A549 (cell line): ENCODE measurements at regions not wholly inside any gene's neighbourhood (a gene's known extent, or its start where the extent isn't known, plus 50 kb on each side); places are given as distances from the start of the nearest gene placed in this dataset.

Experiments
- ATAC-seq, 2 experiments: fragments of 200-7000 bp in 1 of 2; fragments of >200 bp in 1 of 2; cut with Nextera tagmentation in 1 of 2; cut with Tn5 transposase in 1 of 2; 3 replicates each; pipeline versions ENCODE4 v1.8.0 to v1.9.1; 2018 to 2020; ENCODE audit warnings: mild to moderate bottlenecking in 1 of 2, moderate library complexity in 1 of 2
- CTCF ChIA-PET: fragments of 300-600 bp; sonication (Branson Sonifier 250); formaldehyde crosslinking; extraction: SDS; loops from one replicate; lab custom pipeline; 2021; ENCODE audit warnings: antibody characterized with exemption, inconsistent platforms; lab: Yijun Ruan, JAX
- POLR2A ChIA-PET: fragments of 350-600 bp; formaldehyde crosslinking; extraction: SDS; loops from one replicate; lab custom pipeline; 2021; ENCODE audit warnings: antibody characterized with exemption, inconsistent platforms; lab: Yijun Ruan, JAX
- DNase-seq, 2 experiments: peaks; one replicate each; pipeline versions ENCODE4 v3.0.0 to v3.0.0-alpha.2; 2011 to 2016; ENCODE audit warnings: low read depth in 1 of 2, low spot score in 1 of 2
- FAIRE-seq: peaks from 2 replicates; lab custom pipeline; 2011; peaks lifted over from hg19 to GRCh38; lab: Jason Lieb, UNC
- H3K27ac ChIP-seq, 2 experiments: fragments of >200 bp; sonication (Bioruptor Twin); formaldehyde crosslinking; 3 replicates each; pipeline ENCODE4 v1.5.1; 2016 to 2017
- H3K4me1 ChIP-seq: fragments of >200 bp; sonication (Bioruptor Twin); formaldehyde crosslinking; 3 replicates; pipeline ENCODE4 v1.6.1; 2016
- H3K4me2 ChIP-seq: fragments of >200 bp; sonication (Bioruptor Twin); formaldehyde crosslinking; 3 replicates; pipeline ENCODE4 v1.6.1; 2016
- H3K4me3 ChIP-seq: fragments of >200 bp; sonication (Bioruptor Twin); formaldehyde crosslinking; 3 replicates; pipeline ENCODE4 v1.5.1; 2016
- H3K9me3 ChIP-seq: fragments of >200 bp; sonication (Bioruptor Twin); formaldehyde crosslinking; 3 replicates; pipeline ENCODE4 v1.6.1; 2016
- BHLHE40 ChIP-seq: IDR thresholded peaks from 2 replicates; pipeline ENCODE4 v1.6.1; 2012; ENCODE audit warnings: low read depth, low read length, inconsistent platforms
- CBX8 ChIP-seq: fragments of 200-600 bp; sonication (generic); IDR thresholded peaks from 2 replicates; pipeline ENCODE4 v1.6.1; 2016
- CEBPB ChIP-seq, 2 experiments: fragments of >200 bp in 1 of 2; sonication (Bioruptor Twin) in 1 of 2; formaldehyde crosslinking in 1 of 2; IDR thresholded peaks; 2 replicates each; pipeline ENCODE4 v1.6.1; 2012 to 2016
- CHD2 ChIP-seq: fragments of 150-350 bp; IDR thresholded peaks from 2 replicates; pipeline ENCODE4 v1.6.1; 2014; ENCODE audit warnings: low read length; ENCODE audit not compliant: partially characterized antibody
- CTCF ChIP-seq: fragments of >200 bp; sonication (Bioruptor Twin); formaldehyde crosslinking; IDR thresholded peaks from 3 replicates; pipeline ENCODE4 v1.5.1; 2016
- EHF ChIP-seq: fragments of 250-450 bp; sonication (Bioruptor Pico); IDR thresholded peaks from 2 replicates; pipeline ENCODE4 v1.5.0; 2020; ENCODE audit warnings: mild to moderate bottlenecking
- ESRRA ChIP-seq: fragments of 150-350 bp; IDR thresholded peaks from 2 replicates; pipeline ENCODE4 v1.6.1; 2014; ENCODE audit warnings: mild to moderate bottlenecking, low read length, borderline replicate concordance
- FOSB ChIP-seq: fragments of 250-450 bp; sonication (Bioruptor Pico); IDR thresholded peaks from 2 replicates; pipeline ENCODE4 v1.5.0; 2020; ENCODE audit warnings: mild to moderate bottlenecking, moderate library complexity
- HDAC2 ChIP-seq: fragments of 200-600 bp; sonication (generic); IDR thresholded peaks from 2 replicates; pipeline ENCODE4 v1.6.1; 2016
- HES2 ChIP-seq: fragments of >200 bp; sonication (Bioruptor Twin); formaldehyde crosslinking; IDR thresholded peaks from 2 replicates; pipeline ENCODE4 v1.6.1; 2016
- HEYL ChIP-seq: fragments of 250-450 bp; sonication (Bioruptor Pico); IDR thresholded peaks from 2 replicates; pipeline ENCODE4 v1.8.0; 2021; ENCODE audit warnings: mild to moderate bottlenecking, moderate library complexity
- HOXA7 ChIP-seq: fragments of 250-450 bp; sonication (Bioruptor Pico); IDR thresholded peaks from 2 replicates; pipeline ENCODE4 v1.5.0; 2020; ENCODE audit warnings: mild to moderate bottlenecking, moderate library complexity
- HOXB13 ChIP-seq: fragments of 250-450 bp; sonication (Bioruptor Pico); IDR thresholded peaks from 2 replicates; pipeline ENCODE4 v1.5.0; 2020; ENCODE audit warnings: low read depth, mild to moderate bottlenecking, moderate library complexity
- HOXB5 ChIP-seq: fragments of 250-450 bp; sonication (Bioruptor Pico); IDR thresholded peaks from 2 replicates; pipeline ENCODE4 v1.5.0; 2020; ENCODE audit warnings: mild to moderate bottlenecking, moderate library complexity
- JUN ChIP-seq, 2 experiments: fragments of >200 bp; sonication (Bioruptor Twin); formaldehyde crosslinking; IDR thresholded peaks; 2 replicates in 1 of 2; 3 replicates in 1 of 2; pipeline ENCODE4 v1.6.1; 2016 to 2017
- KDM1A ChIP-seq: fragments of 200-600 bp; sonication (generic); IDR thresholded peaks from 2 replicates; pipeline ENCODE4 v1.6.1; 2016; ENCODE audit warnings: low read depth, mild to moderate bottlenecking
- MAX ChIP-seq: IDR thresholded peaks from 2 replicates; pipeline ENCODE4 v1.6.1; 2012
- MAZ ChIP-seq: fragments of 150-350 bp; IDR thresholded peaks from 2 replicates; pipeline ENCODE4 v1.6.1; 2014; ENCODE audit warnings: antibody characterized with exemption, low read depth, low read length, borderline replicate concordance
- MYC ChIP-seq: IDR thresholded peaks from 2 replicates; pipeline ENCODE4 v1.6.1; 2012; ENCODE audit warnings: mild to moderate bottlenecking, inconsistent platforms, low read length, improper control_type of control experiment, borderline replicate concordance
- NFE2L2 ChIP-seq: fragments of 150-350 bp; conservative IDR thresholded peaks from 2 replicates; pipeline ENCODE4 v1.6.1; 2014; ENCODE audit warnings: low read length
- POLR2A ChIP-seq: IDR thresholded peaks from 2 replicates; pipeline ENCODE4 v1.6.1; 2012; ENCODE audit warnings: mild to moderate bottlenecking, low read length
- RARB ChIP-seq: fragments of 250-450 bp; sonication (Bioruptor Pico); IDR thresholded peaks from 2 replicates; pipeline ENCODE4 v1.8.0; 2021; ENCODE audit warnings: mild to moderate bottlenecking, moderate library complexity
- RCOR1 ChIP-seq: fragments of 150-350 bp; IDR thresholded peaks from 2 replicates; pipeline ENCODE4 v1.6.1; 2014; ENCODE audit warnings: antibody characterized with exemption, low read length, low read depth
- SMC3 ChIP-seq: fragments of >200 bp; sonication (Bioruptor Twin); formaldehyde crosslinking; IDR thresholded peaks from 3 replicates; pipeline ENCODE4 v1.6.1; 2018; ENCODE audit warnings: inconsistent platforms
- ZC3H11A ChIP-seq: fragments of 450-650 bp; IDR thresholded peaks from 2 replicates; pipeline ENCODE4 v1.6.1; 2014; ENCODE audit warnings: antibody characterized with exemption, mild to moderate bottlenecking
- ZSCAN20 ChIP-seq: fragments of 250-450 bp; sonication (Bioruptor Pico); IDR thresholded peaks from 2 replicates; pipeline ENCODE4 v1.8.0; 2022; ENCODE audit warnings: mild to moderate bottlenecking, moderate library complexity
- WGBS: methylation state at CpG from one replicate; pipeline ENCODE4 v1.1.6; 2017; ENCODE audit errors: missing lambda C conversion rate; 5-methylcytosine and 5-hydroxymethylcytosine counted together
- TF ChIP-seq, protein P1 (sequence below): fragments of 450-650 bp; IDR thresholded peaks from 2 replicates; pipeline ENCODE4 v1.6.1; 2014; ENCODE audit warnings: antibody characterized with exemption
- TF ChIP-seq, protein P2 (sequence below): fragments of >200 bp; sonication (Bioruptor Twin); formaldehyde crosslinking; IDR thresholded peaks from 3 replicates; pipeline ENCODE4 v1.6.1; 2016
- TF ChIP-seq, protein P3 (sequence below): fragments of 200-600 bp; sonication (generic); IDR thresholded peaks from 2 replicates; pipeline ENCODE4 v1.6.1; 2016; ENCODE audit warnings: antibody characterized with exemption, mild to moderate bottlenecking, moderate library complexity

DNA sequence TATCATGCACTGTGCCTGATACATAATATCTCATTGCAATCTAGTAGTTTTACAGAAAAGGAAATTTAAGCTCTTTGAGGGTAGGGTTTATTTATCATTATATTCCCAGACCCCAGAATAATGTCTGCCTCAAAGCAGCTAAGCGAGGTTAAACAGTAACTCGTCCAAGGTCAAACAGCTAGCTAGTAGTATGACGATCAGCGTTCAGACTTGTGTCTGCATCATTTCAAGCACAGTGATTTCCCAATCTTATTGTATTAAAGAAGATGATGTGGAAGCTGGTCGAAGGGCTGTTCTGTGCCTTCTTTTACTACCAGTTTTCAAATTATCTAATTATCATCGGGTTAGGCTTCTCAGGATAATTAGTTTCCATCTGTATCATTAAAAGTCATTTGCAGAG, 55.1 kb upstream of the NFIB start:
- DNase-seq (no peak), FAIRE-seq (no peak), ATAC-seq (no peak)
- H3K9me3 ChIP-seq = no peaks in the 10 kb centered on the region
- POLR2A ChIA-PET = interaction anchor here (0.5 kb wide), 1 partner anchor 15 kb away, joined by 4 read pairs; no protein-coding TSS in a partner anchor
- no peak for TF ChIP-seq SMC3
- TF ChIP-seq ZC3H11A = no peak
- no peak for TF ChIP-seq MYC
- TF ChIP-seq, protein P1, sequence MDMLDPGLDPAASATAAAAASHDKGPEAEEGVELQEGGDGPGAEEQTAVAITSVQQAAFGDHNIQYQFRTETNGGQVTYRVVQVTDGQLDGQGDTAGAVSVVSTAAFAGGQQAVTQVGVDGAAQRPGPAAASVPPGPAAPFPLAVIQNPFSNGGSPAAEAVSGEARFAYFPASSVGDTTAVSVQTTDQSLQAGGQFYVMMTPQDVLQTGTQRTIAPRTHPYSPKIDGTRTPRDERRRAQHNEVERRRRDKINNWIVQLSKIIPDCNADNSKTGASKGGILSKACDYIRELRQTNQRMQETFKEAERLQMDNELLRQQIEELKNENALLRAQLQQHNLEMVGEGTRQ = no peak
- no peak for TF ChIP-seq KDM1A
- no peak for TF ChIP-seq CHD2
- TF ChIP-seq CEBPB (IDR thresholded peaks at IDR 0.05) = no peak
- no peak for TF ChIP-seq RCOR1
- no peak for TF ChIP-seq NFE2L2
- TF ChIP-seq CTCF = no peak
- TF ChIP-seq MAX = no peak
- no peak for TF ChIP-seq HES2
- no peak for TF ChIP-seq CBX8
- no peak for TF ChIP-seq BHLHE40
- TF ChIP-seq HDAC2 = no peak
- no peak for TF ChIP-seq POLR2A
- no peak for TF ChIP-seq FOSB (CRISPR knock-in tag)
- no peak for TF ChIP-seq EHF (CRISPR knock-in tag)
- no peak for TF ChIP-seq HEYL (CRISPR knock-in tag)
- TF ChIP-seq HOXB5 (CRISPR knock-in tag) = no peak
- no peak overlapping the region for H3K4me2 ChIP-seq
- H3K27ac ChIP-seq = no peak overlapping the region
- CTCF ChIA-PET = interaction anchor here (1.2 to 5.0 kb wide), 4 partner anchors 9 to 61 kb away, joined by 3 to 40 read pairs (median 4); no protein-coding TSS in a partner anchor
- H3K4me3 ChIP-seq = no peak overlapping the region
- WGBS = 66% methylated on average over 6 of the region's 6 CpGs
- peaks cover 24% of the 10 kb centered on the region for H3K4me1 ChIP-seq

GRCh38 chr9:14366076-14366475, 52.1 kb upstream of the NFIB start:
- CTCF ChIA-PET = interaction anchor here (5.0 kb wide), 1 partner anchor 13 kb away, joined by 40 read pairs; no protein-coding TSS in a partner anchor
- no peak for FAIRE-seq

More at GRCh38 chr9:14366076-14366475, 52.1 kb upstream of the NFIB start:
- Histone ChIP-seq H3K4me3 (no peak overlapping the region), H3K9me3 (no peaks in the 10 kb centered on the region), H3K4me1 (no peaks in the 10 kb centered on the region), H3K4me2 (no peak overlapping the region), H3K27ac (no peak overlapping the region)
- DNase-seq (no peak), ATAC-seq (no peak)
- TF ChIP-seq RARB (CRISPR knock-in tag) (no peak), MAZ (no peak), RCOR1 (no peak), HOXA7 (no peak), HOXB13 (CRISPR knock-in tag) (no peak), ESRRA (no peak), CBX8 (no peak), JUN (IDR thresholded peaks at IDR 0.05) (no peak), ZSCAN20 (CRISPR knock-in tag) (no peak), ZC3H11A (no peak), HES2 (no peak), CEBPB (IDR thresholded peaks at IDR 0.05) (no peak)
- TF ChIP-seq, protein P2, sequence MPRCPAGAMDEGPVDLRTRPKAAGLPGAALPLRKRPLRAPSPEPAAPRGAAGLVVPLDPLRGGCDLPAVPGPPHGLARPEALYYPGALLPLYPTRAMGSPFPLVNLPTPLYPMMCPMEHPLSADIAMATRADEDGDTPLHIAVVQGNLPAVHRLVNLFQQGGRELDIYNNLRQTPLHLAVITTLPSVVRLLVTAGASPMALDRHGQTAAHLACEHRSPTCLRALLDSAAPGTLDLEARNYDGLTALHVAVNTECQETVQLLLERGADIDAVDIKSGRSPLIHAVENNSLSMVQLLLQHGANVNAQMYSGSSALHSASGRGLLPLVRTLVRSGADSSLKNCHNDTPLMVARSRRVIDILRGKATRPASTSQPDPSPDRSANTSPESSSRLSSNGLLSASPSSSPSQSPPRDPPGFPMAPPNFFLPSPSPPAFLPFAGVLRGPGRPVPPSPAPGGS = no peak
- TF ChIP-seq, protein P3, sequence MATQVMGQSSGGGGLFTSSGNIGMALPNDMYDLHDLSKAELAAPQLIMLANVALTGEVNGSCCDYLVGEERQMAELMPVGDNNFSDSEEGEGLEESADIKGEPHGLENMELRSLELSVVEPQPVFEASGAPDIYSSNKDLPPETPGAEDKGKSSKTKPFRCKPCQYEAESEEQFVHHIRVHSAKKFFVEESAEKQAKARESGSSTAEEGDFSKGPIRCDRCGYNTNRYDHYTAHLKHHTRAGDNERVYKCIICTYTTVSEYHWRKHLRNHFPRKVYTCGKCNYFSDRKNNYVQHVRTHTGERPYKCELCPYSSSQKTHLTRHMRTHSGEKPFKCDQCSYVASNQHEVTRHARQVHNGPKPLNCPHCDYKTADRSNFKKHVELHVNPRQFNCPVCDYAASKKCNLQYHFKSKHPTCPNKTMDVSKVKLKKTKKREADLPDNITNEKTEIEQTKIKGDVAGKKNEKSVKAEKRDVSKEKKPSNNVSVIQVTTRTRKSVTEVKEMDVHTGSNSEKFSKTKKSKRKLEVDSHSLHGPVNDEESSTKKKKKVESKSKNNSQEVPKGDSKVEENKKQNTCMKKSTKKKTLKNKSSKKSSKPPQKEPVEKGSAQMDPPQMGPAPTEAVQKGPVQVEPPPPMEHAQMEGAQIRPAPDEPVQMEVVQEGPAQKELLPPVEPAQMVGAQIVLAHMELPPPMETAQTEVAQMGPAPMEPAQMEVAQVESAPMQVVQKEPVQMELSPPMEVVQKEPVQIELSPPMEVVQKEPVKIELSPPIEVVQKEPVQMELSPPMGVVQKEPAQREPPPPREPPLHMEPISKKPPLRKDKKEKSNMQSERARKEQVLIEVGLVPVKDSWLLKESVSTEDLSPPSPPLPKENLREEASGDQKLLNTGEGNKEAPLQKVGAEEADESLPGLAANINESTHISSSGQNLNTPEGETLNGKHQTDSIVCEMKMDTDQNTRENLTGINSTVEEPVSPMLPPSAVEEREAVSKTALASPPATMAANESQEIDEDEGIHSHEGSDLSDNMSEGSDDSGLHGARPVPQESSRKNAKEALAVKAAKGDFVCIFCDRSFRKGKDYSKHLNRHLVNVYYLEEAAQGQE = no peak
- 97% methylated on average over 10 of the region's 10 CpGs for WGBS
- POLR2A ChIA-PET = no interaction called here
